ENCODE measurements at regions not wholly inside any gene's neighbourhood (a gene's known extent, or its start where the extent isn't known, plus 50 kb on each side); places are given as distances from the start of the nearest gene placed in this dataset.

DNA sequence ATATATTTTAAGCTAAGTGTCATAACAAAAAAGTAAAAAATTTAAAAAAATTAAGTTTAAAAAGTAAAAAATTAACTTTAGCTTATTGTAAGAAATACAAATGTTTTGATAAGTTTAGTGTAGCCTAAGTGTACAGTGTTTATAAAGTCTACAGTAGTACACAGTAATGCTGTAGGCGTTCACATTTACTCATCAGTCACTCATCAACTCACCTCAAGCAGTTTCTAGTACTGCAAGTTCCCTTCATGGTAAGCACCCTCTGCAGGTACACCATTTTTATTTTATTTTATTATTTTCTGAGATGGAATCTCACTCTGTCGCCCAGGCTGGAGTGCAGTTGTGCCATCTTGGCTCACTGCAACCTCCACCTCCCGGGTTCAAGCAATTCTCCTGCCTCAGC, 316.0 kb downstream of the FGFR2 start:
- no peak overlapping the region for H3K4me3 ChIP-seq (ENCODE audit: low read length)
- no peak overlapping the region for H3K9ac ChIP-seq (ENCODE audit: low read length)
- TF ChIP-seq POLR2AphosphoS5 (IDR thresholded peaks at IDR 0.05) (no peak), MXI1 (conservative IDR thresholded peaks at IDR 0.05; ENCODE audit: poor library complexity, severe bottlenecking) (no peak), RAD21 (conservative IDR thresholded peaks at IDR 0.05) (no peak), EP300 (conservative IDR thresholded peaks at IDR 0.05; ENCODE audit: poor library complexity, severe bottlenecking) (no peak), SMC3 (conservative IDR thresholded peaks at IDR 0.05; ENCODE audit: poor library complexity) (no peak), EZH2 (IDR thresholded peaks at IDR 0.05; ENCODE audit: borderline replicate concordance, insufficient read depth, low read length, poor library complexity, severe bottlenecking) (no peak), TAF1 (IDR thresholded peaks at IDR 0.05; ENCODE audit: low read depth) (no peak)
- TF ChIP-seq, protein P1, sequence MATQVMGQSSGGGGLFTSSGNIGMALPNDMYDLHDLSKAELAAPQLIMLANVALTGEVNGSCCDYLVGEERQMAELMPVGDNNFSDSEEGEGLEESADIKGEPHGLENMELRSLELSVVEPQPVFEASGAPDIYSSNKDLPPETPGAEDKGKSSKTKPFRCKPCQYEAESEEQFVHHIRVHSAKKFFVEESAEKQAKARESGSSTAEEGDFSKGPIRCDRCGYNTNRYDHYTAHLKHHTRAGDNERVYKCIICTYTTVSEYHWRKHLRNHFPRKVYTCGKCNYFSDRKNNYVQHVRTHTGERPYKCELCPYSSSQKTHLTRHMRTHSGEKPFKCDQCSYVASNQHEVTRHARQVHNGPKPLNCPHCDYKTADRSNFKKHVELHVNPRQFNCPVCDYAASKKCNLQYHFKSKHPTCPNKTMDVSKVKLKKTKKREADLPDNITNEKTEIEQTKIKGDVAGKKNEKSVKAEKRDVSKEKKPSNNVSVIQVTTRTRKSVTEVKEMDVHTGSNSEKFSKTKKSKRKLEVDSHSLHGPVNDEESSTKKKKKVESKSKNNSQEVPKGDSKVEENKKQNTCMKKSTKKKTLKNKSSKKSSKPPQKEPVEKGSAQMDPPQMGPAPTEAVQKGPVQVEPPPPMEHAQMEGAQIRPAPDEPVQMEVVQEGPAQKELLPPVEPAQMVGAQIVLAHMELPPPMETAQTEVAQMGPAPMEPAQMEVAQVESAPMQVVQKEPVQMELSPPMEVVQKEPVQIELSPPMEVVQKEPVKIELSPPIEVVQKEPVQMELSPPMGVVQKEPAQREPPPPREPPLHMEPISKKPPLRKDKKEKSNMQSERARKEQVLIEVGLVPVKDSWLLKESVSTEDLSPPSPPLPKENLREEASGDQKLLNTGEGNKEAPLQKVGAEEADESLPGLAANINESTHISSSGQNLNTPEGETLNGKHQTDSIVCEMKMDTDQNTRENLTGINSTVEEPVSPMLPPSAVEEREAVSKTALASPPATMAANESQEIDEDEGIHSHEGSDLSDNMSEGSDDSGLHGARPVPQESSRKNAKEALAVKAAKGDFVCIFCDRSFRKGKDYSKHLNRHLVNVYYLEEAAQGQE (IDR thresholded peaks at IDR 0.05; ENCODE audit: borderline replicate concordance): no peak
- TF ChIP-seq, protein P2, sequence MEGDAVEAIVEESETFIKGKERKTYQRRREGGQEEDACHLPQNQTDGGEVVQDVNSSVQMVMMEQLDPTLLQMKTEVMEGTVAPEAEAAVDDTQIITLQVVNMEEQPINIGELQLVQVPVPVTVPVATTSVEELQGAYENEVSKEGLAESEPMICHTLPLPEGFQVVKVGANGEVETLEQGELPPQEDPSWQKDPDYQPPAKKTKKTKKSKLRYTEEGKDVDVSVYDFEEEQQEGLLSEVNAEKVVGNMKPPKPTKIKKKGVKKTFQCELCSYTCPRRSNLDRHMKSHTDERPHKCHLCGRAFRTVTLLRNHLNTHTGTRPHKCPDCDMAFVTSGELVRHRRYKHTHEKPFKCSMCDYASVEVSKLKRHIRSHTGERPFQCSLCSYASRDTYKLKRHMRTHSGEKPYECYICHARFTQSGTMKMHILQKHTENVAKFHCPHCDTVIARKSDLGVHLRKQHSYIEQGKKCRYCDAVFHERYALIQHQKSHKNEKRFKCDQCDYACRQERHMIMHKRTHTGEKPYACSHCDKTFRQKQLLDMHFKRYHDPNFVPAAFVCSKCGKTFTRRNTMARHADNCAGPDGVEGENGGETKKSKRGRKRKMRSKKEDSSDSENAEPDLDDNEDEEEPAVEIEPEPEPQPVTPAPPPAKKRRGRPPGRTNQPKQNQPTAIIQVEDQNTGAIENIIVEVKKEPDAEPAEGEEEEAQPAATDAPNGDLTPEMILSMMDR (IDR thresholded peaks at IDR 0.05; ENCODE audit: poor library complexity, severe bottlenecking): no peak
- no peaks in the 10 kb centered on the region for H3K79me2 ChIP-seq (replicated peaks; ENCODE audit: insufficient read depth, low read length)
- no peaks in the 10 kb centered on the region for H3F3A ChIP-seq (ENCODE audit: insufficient read depth, low read length, poor library complexity, severe bottlenecking)
- no peak overlapping the region for H3K4me2 ChIP-seq (ENCODE audit: low read length)
- H3K9me2 ChIP-seq (ENCODE audit: insufficient read depth, low read length): no peaks in the 10 kb centered on the region
- H3K27me3 ChIP-seq (ENCODE audit: insufficient read depth, low read depth, low read length): no peaks in the 10 kb centered on the region
- no peak overlapping the region for H2AFZ ChIP-seq (ENCODE audit: low read depth, low read length)
- H3K9me3 ChIP-seq (ENCODE audit: low read length): no peaks in the 10 kb centered on the region
- H3K36me3 ChIP-seq (ENCODE audit: insufficient read depth, low read length): no peaks in the 10 kb centered on the region
- no peaks in the 10 kb centered on the region for H4K20me1 ChIP-seq (ENCODE audit: insufficient read depth)
- H3K27ac ChIP-seq (ENCODE audit: low read length): no peak overlapping the region

GRCh38 chr10:121282797-121283515, 315.3 kb downstream of the FGFR2 start:
- no peak overlapping the region for H2AFZ ChIP-seq (ENCODE audit: low read depth, low read length)

More at GRCh38 chr10:121282797-121283515, 315.3 kb downstream of the FGFR2 start:
- no peak for TF ChIP-seq RAD21 (conservative IDR thresholded peaks at IDR 0.05)
- no peak for TF ChIP-seq SMC3 (conservative IDR thresholded peaks at IDR 0.05; ENCODE audit: poor library complexity)
- TF ChIP-seq, protein P1 (IDR thresholded peaks at IDR 0.05; ENCODE audit: borderline replicate concordance): no peak
- no peak for TF ChIP-seq POLR2AphosphoS5 (IDR thresholded peaks at IDR 0.05)
- TF ChIP-seq MXI1 (conservative IDR thresholded peaks at IDR 0.05; ENCODE audit: poor library complexity, severe bottlenecking): no peak
- no peak for TF ChIP-seq EZH2 (IDR thresholded peaks at IDR 0.05; ENCODE audit: borderline replicate concordance, insufficient read depth, low read length, poor library complexity, severe bottlenecking)
- no peak for TF ChIP-seq TAF1 (IDR thresholded peaks at IDR 0.05; ENCODE audit: low read depth)
- TF ChIP-seq, protein P2 (IDR thresholded peaks at IDR 0.05; ENCODE audit: poor library complexity, severe bottlenecking): no peak
- TF ChIP-seq EP300 (conservative IDR thresholded peaks at IDR 0.05; ENCODE audit: poor library complexity, severe bottlenecking): no peak
- Histone ChIP-seq H3K4me2 (ENCODE audit: low read length) (no peak overlapping the region), H3K36me3 (ENCODE audit: insufficient read depth, low read length) (no peaks in the 10 kb centered on the region), H4K20me1 (ENCODE audit: insufficient read depth) (no peaks in the 10 kb centered on the region), H3K27me3 (ENCODE audit: insufficient read depth, low read depth, low read length) (no peaks in the 10 kb centered on the region), H3K79me2 (replicated peaks; ENCODE audit: insufficient read depth, low read length) (no peaks in the 10 kb centered on the region), H3K9me3 (ENCODE audit: low read length) (no peaks in the 10 kb centered on the region), H3K4me3 (ENCODE audit: low read length) (no peak overlapping the region), H3K9ac (ENCODE audit: low read length) (no peak overlapping the region), H3F3A (ENCODE audit: insufficient read depth, low read length, poor library complexity, severe bottlenecking) (no peaks in the 10 kb centered on the region), H3K27ac (ENCODE audit: low read length) (no peak overlapping the region), H3K9me2 (ENCODE audit: insufficient read depth, low read length) (no peaks in the 10 kb centered on the region)
